Activated naive CD4-positive, alpha-beta T cell treated with anti-CD3 and anti-CD28 coated beads, Interleukin-2, amount 10 ng/mL, durations not matched to agents 7 days and 5 days (primary cell): ENCODE measurements at regions not wholly inside any gene's neighbourhood (a gene's known extent, or its start where the extent isn't known, plus 50 kb on each side); places are given as distances from the start of the nearest gene placed in this dataset.

Experiments used
- CTCF ChIA-PET: fragments of 350-600 bp; sonication (Branson Sonifier 250); formaldehyde crosslinking; loops from one replicate; lab custom pipeline; 2021; ENCODE audit warnings: antibody characterized with exemption; lab: Charles Lee
- DNase-seq: peaks from one replicate; pipeline ENCODE4 v3.0.0-alpha.2; 2020
- H3K27ac Mint-ChIP-seq: one replicate; pipeline ENCODE4 v1.8.0; 2021; ENCODE audit warnings: mild to moderate bottlenecking, moderate library complexity, mixed read lengths
- H3K27me3 Mint-ChIP-seq: one replicate; pipeline ENCODE4 v1.8.0; 2021; ENCODE audit warnings: mild to moderate bottlenecking, mixed read lengths
- H3K36me3 Mint-ChIP-seq: one replicate; pipeline ENCODE4 v1.8.0; 2021; ENCODE audit warnings: mixed read lengths
- H3K4me1 Mint-ChIP-seq: one replicate; pipeline ENCODE4 v1.8.0; 2021; ENCODE audit warnings: mixed read lengths
- H3K4me3 Mint-ChIP-seq: one replicate; pipeline ENCODE4 v1.8.0; 2021; ENCODE audit warnings: mild to moderate bottlenecking, moderate library complexity, mixed read lengths
- H3K9me3 Mint-ChIP-seq: one replicate; pipeline ENCODE4 v1.8.0; 2021; ENCODE audit warnings: mixed read lengths

DNA sequence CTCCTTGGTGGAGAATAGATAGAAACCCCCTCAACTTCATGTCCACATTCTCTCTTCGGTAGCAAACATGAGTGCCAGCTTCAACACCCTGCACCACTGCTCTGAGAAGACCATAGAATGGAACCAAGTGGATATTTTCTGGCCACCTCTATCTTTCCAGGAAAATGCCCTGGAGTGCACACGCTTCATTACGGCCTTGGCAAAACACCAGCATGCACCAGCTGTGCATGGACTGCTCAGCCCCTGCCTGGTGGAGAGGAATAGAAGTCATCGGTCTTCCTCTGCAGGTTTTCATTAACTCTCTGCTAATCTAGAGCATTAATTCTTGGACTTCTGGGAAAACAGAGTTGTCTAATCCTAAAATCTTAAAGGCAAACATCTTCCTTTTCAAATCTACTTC is 211.6 kb upstream of the TMEM161B start:
- CTCF ChIA-PET, result interaction anchor here (0.9 kb wide), 1 partner anchor 122 kb away, joined by 3 read pairs; no protein-coding TSS in a partner anchor
- H3K27ac Mint-ChIP-seq, result no peak overlapping the region
- DNase-seq, result no peak
- H3K27me3 Mint-ChIP-seq, result no peaks in the 10 kb centered on the region
- H3K4me3 Mint-ChIP-seq, result no peak overlapping the region
- H3K4me1 Mint-ChIP-seq, result no peaks in the 10 kb centered on the region
- no peaks in the 10 kb centered on the region for H3K36me3 Mint-ChIP-seq
- H3K9me3 Mint-ChIP-seq, result no peaks in the 10 kb centered on the region

DNA sequence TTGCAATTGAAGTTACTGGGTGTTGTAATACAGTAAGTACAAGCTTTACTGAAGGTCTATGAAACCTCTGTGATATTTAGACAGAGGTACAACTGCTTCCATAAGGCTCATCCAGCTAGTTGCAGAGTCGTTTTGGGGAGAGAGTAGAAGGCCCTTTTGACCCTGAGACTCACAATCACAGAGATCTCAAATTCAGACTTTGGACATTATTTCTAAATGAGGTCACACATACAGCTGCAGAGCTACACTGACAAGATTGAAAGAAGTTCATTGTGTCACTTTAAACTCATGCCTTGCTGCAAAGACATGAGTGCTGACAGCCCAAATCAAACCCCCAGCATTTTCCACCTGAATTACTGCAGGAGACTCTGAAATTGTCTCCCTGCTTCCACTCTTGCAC is 205.9 kb upstream of the TMEM161B start:
- Mint-ChIP-seq H3K9me3 (no peaks in the 10 kb centered on the region), H3K4me1 (no peaks in the 10 kb centered on the region), H3K27ac (no peak overlapping the region), H3K27me3 (no peaks in the 10 kb centered on the region), H3K36me3 (no peaks in the 10 kb centered on the region), H3K4me3 (no peak overlapping the region)
- CTCF ChIA-PET, result interaction anchor here (1.0 kb wide), 1 partner anchor 205 kb away, joined by 3 read pairs; no protein-coding TSS in a partner anchor
- DNase-seq, result no peak

DNA sequence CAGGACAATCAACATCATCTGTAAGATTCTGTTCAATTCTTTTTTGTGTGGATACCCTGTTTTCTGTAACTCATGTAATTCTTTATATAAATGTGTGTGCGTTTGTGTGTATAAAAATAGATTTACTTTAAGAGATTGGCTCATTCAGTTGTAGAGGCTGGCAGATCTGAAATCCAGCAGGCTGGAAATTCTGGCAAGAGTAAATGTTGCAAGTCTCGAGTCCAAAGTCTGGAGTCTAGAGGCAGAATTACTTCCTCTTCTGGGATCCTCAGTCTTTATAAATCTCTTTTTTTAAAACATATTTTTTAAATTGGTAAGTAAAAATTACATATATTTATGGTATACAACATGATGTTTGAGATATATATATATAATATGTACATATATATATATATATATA is 202.1 kb upstream of the TMEM161B start:
- H3K4me3 Mint-ChIP-seq, result no peak overlapping the region
- no peaks in the 10 kb centered on the region for H3K27me3 Mint-ChIP-seq
- H3K27ac Mint-ChIP-seq, result no peak overlapping the region
- H3K9me3 Mint-ChIP-seq, result no peaks in the 10 kb centered on the region
- H3K4me1 Mint-ChIP-seq, result no peaks in the 10 kb centered on the region
- no peak for DNase-seq
- H3K36me3 Mint-ChIP-seq, result no peaks in the 10 kb centered on the region
- CTCF ChIA-PET, result interaction anchor here (1.1 kb wide), 1 partner anchor 73 kb away, joined by 3 read pairs; no protein-coding TSS in a partner anchor

DNA sequence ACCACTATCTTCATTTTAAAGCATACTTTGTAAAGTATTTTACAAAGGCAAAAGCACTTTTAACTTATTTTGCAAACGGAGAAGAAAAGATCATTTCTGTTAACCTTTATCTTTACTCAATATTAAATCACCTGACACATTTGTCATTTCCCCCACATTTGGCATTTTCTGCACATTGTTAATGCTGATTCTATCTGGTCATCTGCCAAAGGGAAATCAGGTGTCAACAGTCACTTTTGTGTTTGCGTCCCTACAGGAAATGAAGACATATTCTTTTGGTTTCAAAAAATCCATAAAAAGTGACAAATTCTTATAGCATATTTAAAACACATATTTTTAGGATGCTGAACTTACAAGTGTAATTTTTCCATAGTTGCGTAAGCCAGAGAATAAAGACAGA is 191.3 kb upstream of the TMEM161B start:
- Mint-ChIP-seq H3K36me3 (no peaks in the 10 kb centered on the region), H3K27me3 (no peaks in the 10 kb centered on the region), H3K4me1 (no peaks in the 10 kb centered on the region), H3K27ac (no peak overlapping the region), H3K9me3 (no peaks in the 10 kb centered on the region), H3K4me3 (no peak overlapping the region)
- DNase-seq, result no peak
- CTCF ChIA-PET, result no interaction called here

DNA sequence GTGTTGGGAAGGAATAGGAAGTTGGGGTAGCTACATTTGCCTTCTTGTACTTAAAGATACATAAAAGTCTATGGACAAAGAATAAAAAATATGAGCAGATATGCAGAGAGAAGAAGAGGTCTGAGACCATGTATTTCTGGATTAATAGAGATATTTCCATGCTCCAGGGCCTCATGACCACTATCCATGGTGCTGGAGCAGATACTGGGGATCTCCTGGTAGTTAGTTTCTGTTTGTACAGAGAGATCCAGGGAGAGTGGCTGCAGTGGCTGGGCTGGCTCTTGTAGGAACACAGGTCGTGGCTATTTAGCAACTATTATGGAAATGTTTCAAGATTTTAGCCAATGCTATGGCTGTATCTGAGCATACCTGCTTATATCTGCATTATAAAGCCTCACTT is 184.2 kb upstream of the TMEM161B start:
- H3K27ac Mint-ChIP-seq, result no peak overlapping the region
- no peaks in the 10 kb centered on the region for H3K27me3 Mint-ChIP-seq
- no peaks in the 10 kb centered on the region for H3K9me3 Mint-ChIP-seq
- H3K36me3 Mint-ChIP-seq, result no peaks in the 10 kb centered on the region
- no peak for DNase-seq
- no peak overlapping the region for H3K4me3 Mint-ChIP-seq
- no peaks in the 10 kb centered on the region for H3K4me1 Mint-ChIP-seq
- CTCF ChIA-PET, result no interaction called here

DNA sequence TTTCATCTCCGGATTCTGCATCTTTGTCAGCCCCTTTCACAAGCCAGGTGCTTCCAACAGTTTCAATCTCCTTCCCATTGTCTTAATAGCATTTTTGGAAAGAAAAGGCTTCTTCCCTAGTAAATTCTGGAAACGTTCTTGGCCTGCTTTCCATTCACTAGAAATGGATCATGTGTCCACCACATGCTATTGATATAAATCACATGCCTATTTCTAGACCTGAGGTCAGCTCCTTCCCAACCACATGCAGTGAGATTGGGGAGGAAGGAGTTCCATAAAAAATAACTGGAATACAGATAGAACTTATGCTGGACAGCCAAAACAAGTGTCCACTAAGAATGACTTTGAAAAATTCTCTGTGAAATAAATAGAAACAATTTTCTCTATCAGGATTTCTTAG is 181.6 kb upstream of the TMEM161B start:
- Mint-ChIP-seq H3K9me3 (no peaks in the 10 kb centered on the region), H3K36me3 (no peaks in the 10 kb centered on the region), H3K4me3 (no peak overlapping the region), H3K27ac (no peak overlapping the region), H3K4me1 (no peaks in the 10 kb centered on the region), H3K27me3 (no peaks in the 10 kb centered on the region)
- DNase-seq, result no peak
- CTCF ChIA-PET, result no interaction called here

DNA sequence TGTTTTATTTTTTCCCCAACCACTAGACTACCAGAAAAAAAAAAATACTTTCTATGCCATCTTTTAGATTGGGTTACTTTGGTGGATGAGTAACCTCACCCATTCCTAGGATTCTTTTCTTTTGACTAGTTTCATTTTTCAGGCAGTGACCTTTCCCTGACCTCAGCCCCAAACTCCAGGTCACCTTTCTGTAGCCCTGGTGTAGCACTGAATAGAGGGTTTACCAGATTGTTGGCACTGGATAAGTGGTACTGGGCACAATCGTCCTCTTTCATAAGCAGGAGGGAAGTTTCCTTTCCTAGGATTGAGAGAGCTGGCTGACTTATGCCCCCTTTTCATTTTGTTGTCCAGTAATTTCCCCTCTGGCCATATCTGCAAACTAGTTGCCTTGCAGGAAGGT is 169.4 kb upstream of the TMEM161B start:
- no peaks in the 10 kb centered on the region for H3K36me3 Mint-ChIP-seq
- H3K27ac Mint-ChIP-seq, result no peak overlapping the region
- H3K4me3 Mint-ChIP-seq, result no peak overlapping the region
- no peaks in the 10 kb centered on the region for H3K4me1 Mint-ChIP-seq
- no peaks in the 10 kb centered on the region for H3K9me3 Mint-ChIP-seq
- DNase-seq, result no peak
- no peaks in the 10 kb centered on the region for H3K27me3 Mint-ChIP-seq
- CTCF ChIA-PET, result no interaction called here

DNA sequence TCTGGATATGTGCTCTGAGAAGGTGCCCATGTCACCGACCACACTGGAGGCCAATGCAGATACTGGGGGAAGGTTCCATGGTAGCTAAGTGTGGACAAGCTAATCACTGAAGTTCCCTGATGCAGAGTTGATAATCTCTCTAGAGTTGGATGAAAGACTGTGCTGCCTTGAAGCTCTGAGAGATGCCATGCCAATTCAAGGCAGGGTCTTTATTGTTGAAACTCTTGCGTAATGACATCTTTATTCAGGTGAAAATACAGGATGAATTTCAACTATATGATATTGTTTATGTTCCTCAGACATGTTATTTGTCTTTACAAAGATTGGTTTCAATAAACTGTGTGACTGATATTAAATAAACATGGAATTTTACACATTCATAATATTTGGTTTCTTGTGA is 167.6 kb upstream of the TMEM161B start:
- Mint-ChIP-seq H3K36me3 (no peaks in the 10 kb centered on the region), H3K27ac (no peak overlapping the region), H3K9me3 (no peaks in the 10 kb centered on the region), H3K27me3 (no peaks in the 10 kb centered on the region), H3K4me1 (no peaks in the 10 kb centered on the region), H3K4me3 (no peak overlapping the region)
- no peak for DNase-seq
- CTCF ChIA-PET, result no interaction called here

DNA sequence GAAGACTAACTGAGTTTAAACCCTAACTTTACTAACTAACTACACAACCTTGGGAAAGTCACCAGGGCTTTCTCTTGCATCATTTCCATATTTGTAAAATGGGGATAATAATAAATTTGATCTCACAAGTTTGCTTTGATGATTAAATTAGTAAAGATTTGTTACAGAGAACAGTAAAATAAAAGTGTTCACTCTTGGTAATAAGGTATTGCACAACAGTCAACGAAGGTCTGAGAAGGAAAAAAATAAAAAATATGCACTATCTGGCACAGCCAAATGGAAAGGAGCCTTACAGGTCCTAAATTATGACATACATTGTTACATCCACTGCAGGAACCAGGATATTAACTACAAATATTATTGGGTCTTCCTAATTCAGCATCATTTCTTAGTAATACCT is 160.0 kb upstream of the TMEM161B start:
- CTCF ChIA-PET, result no interaction called here
- H3K27ac Mint-ChIP-seq, result no peak overlapping the region
- no peaks in the 10 kb centered on the region for H3K9me3 Mint-ChIP-seq
- H3K4me1 Mint-ChIP-seq, result no peaks in the 10 kb centered on the region
- no peaks in the 10 kb centered on the region for H3K36me3 Mint-ChIP-seq
- no peak for DNase-seq
- no peaks in the 10 kb centered on the region for H3K27me3 Mint-ChIP-seq
- H3K4me3 Mint-ChIP-seq, result no peak overlapping the region

DNA sequence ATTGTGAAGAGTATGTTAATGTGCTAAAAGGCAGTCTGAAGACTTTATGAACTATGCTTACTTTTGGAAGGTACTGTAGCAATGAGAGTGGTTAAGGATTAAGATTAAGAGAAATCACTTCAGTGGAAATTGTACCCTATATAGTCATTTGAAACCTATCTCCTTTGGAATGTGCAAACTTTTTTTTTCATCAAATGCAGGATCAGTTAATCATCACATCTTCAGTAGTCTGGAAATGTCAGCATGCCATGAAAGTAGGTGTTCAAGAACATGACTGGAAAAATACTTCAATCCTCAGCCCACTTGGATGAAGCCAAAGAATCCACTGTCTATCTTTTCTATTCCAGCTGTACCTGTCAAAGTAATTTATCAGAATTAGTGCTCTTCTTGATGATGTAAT is 157.8 kb upstream of the TMEM161B start:
- H3K27me3 Mint-ChIP-seq, result no peaks in the 10 kb centered on the region
- no peaks in the 10 kb centered on the region for H3K36me3 Mint-ChIP-seq
- no peak overlapping the region for H3K27ac Mint-ChIP-seq
- CTCF ChIA-PET, result no interaction called here
- no peak for DNase-seq
- no peaks in the 10 kb centered on the region for H3K4me1 Mint-ChIP-seq
- no peak overlapping the region for H3K4me3 Mint-ChIP-seq
- no peaks in the 10 kb centered on the region for H3K9me3 Mint-ChIP-seq

DNA sequence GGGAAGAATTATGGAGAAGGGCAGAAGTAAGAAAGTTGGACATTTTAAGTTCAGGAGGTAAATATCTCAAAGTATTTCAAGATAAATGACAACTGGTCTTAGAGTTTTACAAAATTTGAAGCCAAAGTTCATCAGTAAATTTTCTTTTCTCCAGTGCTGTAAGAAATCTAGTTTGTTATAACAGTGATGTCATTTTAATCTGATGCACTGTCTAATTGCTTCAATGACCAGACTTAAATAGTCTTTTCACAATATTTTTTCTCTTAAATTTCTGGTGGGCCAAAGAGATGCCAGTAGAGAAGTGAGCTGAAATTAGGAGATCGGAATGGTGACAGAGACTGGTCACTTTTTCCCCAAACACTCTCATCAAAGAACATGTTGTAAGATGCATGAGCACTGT is 156.5 kb upstream of the TMEM161B start:
- Mint-ChIP-seq H3K36me3 (no peaks in the 10 kb centered on the region), H3K27me3 (no peaks in the 10 kb centered on the region), H3K4me3 (no peak overlapping the region), H3K27ac (no peak overlapping the region), H3K4me1 (no peaks in the 10 kb centered on the region), H3K9me3 (no peaks in the 10 kb centered on the region)
- DNase-seq, result no peak
- CTCF ChIA-PET, result no interaction called here

DNA sequence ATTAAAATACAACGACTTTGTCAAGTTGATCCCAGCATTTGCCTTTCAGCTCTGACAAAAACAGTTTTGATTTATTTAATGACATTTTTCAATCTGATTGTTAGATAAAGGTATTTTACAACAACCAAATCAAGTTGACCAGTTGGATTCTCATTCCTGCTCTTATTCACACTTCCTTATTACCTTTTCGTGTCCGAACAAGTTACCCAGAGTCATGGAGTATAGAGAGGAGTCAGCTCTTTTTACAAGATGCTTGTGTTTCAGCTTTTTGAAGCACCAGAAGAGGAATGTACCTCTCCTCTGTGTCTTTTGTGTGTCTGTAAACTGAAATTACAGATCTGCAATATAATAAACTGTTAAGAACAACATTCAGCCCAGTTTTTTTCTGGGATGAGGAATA is 151.3 kb upstream of the TMEM161B start:
- H3K4me1 Mint-ChIP-seq, result no peaks in the 10 kb centered on the region
- H3K9me3 Mint-ChIP-seq, result no peaks in the 10 kb centered on the region
- no peak overlapping the region for H3K4me3 Mint-ChIP-seq
- no peak overlapping the region for H3K27ac Mint-ChIP-seq
- CTCF ChIA-PET, result no interaction called here
- no peaks in the 10 kb centered on the region for H3K27me3 Mint-ChIP-seq
- H3K36me3 Mint-ChIP-seq, result no peaks in the 10 kb centered on the region
- no peak for DNase-seq

DNA sequence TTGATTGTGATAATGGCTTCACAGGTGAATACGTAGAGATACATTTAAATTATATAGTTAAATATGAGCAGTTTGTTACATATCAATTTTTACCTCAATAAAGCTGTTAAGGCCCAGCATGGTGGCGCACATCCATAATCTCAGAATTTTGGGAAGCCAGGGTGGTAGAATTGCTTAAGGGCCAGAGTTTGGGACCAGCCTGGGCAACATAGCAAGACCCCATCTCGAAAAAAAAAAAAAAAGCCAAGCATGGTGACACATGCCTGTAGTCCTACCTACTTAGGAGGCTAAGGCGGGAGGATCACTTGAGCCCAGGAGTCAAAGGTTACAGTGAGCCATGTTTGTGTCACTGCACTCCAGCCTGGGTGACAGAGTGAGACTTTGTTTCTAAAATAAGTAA is 138.7 kb upstream of the TMEM161B start:
- DNase-seq, result no peak
- Mint-ChIP-seq H3K27me3 (no peaks in the 10 kb centered on the region), H3K36me3 (no peaks in the 10 kb centered on the region), H3K4me3 (no peak overlapping the region), H3K9me3 (no peaks in the 10 kb centered on the region), H3K27ac (no peak overlapping the region), H3K4me1 (no peaks in the 10 kb centered on the region)
- CTCF ChIA-PET, result no interaction called here

DNA sequence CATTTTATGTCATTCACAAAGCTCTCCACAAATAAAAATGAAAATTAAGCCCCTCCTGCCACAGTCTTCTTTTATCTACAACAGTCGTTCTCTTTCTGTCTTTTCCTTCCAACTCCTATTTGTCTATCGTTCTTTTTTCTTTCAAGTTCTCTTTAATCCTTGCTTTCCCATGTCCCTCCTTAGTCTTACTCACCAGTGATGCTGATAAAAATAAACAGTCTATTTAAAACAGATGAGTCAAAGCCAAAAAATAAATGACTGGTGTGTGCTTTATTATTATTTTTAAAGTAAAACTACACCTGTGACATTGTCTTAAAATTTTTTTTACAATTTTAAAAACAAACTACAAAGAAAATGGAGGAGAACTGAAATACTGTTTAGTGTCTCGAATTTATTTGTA is 137.1 kb upstream of the TMEM161B start:
- H3K9me3 Mint-ChIP-seq, result no peaks in the 10 kb centered on the region
- H3K4me3 Mint-ChIP-seq, result no peak overlapping the region
- CTCF ChIA-PET, result no interaction called here
- H3K4me1 Mint-ChIP-seq, result no peaks in the 10 kb centered on the region
- H3K36me3 Mint-ChIP-seq, result no peaks in the 10 kb centered on the region
- no peak for DNase-seq
- H3K27me3 Mint-ChIP-seq, result no peaks in the 10 kb centered on the region
- H3K27ac Mint-ChIP-seq, result no peak overlapping the region

DNA sequence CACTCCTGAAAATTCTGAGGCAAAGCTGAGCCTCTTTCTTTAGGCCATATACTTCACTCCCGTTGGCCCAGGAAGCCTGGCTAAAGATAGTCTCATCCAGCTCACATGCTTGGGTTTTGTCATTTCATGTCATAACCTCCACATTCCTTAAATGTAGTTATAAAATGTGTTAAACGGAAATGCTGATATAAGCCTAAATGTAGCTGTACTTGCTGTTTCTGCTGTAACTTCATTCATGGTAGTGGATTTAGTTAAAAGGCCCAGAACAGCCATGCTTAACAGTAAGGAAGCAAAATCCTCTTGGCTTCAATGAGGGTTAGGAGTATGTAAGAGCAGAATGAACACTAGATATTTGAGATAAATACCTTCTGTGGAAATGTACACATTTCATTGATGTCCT is 135.8 kb upstream of the TMEM161B start:
- DNase-seq, result no peak
- no peaks in the 10 kb centered on the region for H3K36me3 Mint-ChIP-seq
- CTCF ChIA-PET, result no interaction called here

DNA sequence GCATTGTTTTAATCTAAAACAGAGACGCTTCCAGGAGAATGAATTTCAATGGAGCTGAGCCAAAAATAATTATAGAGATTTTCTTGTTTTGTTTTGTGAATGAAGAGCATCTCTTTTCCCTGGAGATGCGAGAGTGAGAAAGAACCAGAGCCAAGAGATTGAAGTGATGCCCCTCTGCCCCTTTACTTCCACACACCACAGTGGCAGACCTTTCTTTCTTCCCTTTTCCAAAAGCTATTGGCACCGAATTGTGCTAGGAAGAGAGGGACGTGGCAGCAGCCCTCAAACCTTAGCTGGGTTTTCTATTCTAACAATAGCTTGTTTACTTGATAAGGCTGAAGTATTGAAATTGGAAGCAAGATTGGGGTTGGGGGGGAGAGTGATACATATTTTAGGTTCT is 133.0 kb upstream of the TMEM161B start:
- CTCF ChIA-PET, result no interaction called here
- H3K4me3 Mint-ChIP-seq, result no peak overlapping the region
- H3K4me1 Mint-ChIP-seq, result no peaks in the 10 kb centered on the region
- DNase-seq, result no peak
- no peak overlapping the region for H3K27ac Mint-ChIP-seq
- no peaks in the 10 kb centered on the region for H3K36me3 Mint-ChIP-seq
- H3K27me3 Mint-ChIP-seq, result peaks cover 12% of the 10 kb centered on the region
- H3K9me3 Mint-ChIP-seq, result no peaks in the 10 kb centered on the region

More for the DNA sequence above, 135.8 kb upstream of the TMEM161B start:
- Mint-ChIP-seq H3K27ac (no peak overlapping the region), H3K4me3 (no peak overlapping the region), H3K9me3 (no peaks in the 10 kb centered on the region), H3K27me3 (no peaks in the 10 kb centered on the region), H3K4me1 (no peaks in the 10 kb centered on the region)
